22Rv1 (cell line): ENCODE measurements at regions not wholly inside any gene's neighbourhood (a gene's known extent, or its start where the extent isn't known, plus 50 kb on each side); places are given as distances from the start of the nearest gene placed in this dataset.

Source experiments
- ZFX ChIP-seq: fragments of 450-650 bp; IDR thresholded peaks from 2 replicates; pipeline ENCODE4 v1.6.1; 2017; ENCODE audit warnings: antibody characterized with exemption, borderline replicate concordance
- TF ChIP-seq, protein P1 (sequence below): fragments of 450-650 bp; IDR thresholded peaks from 2 replicates; pipeline ENCODE4 v1.5.1; 2017; ENCODE audit warnings: mild to moderate bottlenecking

DNA sequence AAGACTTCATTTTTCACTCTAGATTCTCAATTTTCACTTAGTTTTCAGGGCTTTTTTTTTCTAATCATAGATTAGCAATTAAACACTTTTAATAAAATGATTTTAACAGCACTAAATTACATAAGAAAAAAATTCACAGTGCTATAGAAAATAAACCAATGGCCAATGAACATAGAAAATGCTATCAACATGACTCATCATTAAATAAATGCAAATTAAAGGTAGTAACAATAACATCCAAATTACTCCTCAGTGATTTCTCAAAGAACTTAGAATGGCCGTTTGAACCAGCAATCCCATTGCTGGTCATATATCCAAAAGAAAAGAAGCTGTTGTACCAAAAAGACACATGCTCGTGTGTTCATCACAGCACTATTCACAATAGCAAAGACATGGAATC, 1058.9 kb downstream of the UQCRFS1 start:
- TF ChIP-seq, protein P1, sequence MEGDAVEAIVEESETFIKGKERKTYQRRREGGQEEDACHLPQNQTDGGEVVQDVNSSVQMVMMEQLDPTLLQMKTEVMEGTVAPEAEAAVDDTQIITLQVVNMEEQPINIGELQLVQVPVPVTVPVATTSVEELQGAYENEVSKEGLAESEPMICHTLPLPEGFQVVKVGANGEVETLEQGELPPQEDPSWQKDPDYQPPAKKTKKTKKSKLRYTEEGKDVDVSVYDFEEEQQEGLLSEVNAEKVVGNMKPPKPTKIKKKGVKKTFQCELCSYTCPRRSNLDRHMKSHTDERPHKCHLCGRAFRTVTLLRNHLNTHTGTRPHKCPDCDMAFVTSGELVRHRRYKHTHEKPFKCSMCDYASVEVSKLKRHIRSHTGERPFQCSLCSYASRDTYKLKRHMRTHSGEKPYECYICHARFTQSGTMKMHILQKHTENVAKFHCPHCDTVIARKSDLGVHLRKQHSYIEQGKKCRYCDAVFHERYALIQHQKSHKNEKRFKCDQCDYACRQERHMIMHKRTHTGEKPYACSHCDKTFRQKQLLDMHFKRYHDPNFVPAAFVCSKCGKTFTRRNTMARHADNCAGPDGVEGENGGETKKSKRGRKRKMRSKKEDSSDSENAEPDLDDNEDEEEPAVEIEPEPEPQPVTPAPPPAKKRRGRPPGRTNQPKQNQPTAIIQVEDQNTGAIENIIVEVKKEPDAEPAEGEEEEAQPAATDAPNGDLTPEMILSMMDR: no peak
- TF ChIP-seq ZFX: no peak
